GM18909 (cell line): ENCODE measurements at regions not wholly inside any gene's neighbourhood (a gene's known extent, or its start where the extent isn't known, plus 50 kb on each side); places are given as distances from the start of the nearest gene placed in this dataset.

Source experiments
- ATAC-seq: cut with Tn5 transposase; IDR thresholded peaks from one replicate; pipeline ENCODE4 v1.9.1; 2021; ENCODE audit warnings: mild to moderate bottlenecking; ENCODE audit not compliant: unreplicated experiment, poor library complexity

- ATAC-seq: no peak
Observed at GRCh38 chr5:93188876-93189485, 392.0 kb downstream of the NR2F1-AS1 start.

GRCh38 chr5:93186076-93186682 lies 394.8 kb downstream of the NR2F1-AS1 start:
- no peak for ATAC-seq

GRCh38 chr5:93184041-93184440 lies 397.0 kb downstream of the NR2F1-AS1 start:
- ATAC-seq: no peak

- ATAC-seq: no peak
Observed at GRCh38 chr5:93179466-93179865, 401.6 kb downstream of the NR2F1-AS1 start.

GRCh38 chr5:93174930-93175329 lies 406.1 kb downstream of the NR2F1-AS1 start:
- ATAC-seq: no peak

GRCh38 chr5:93165559-93165958 lies 415.5 kb downstream of the NR2F1-AS1 start:
- ATAC-seq: no peak

GRCh38 chr5:93164690-93165089 lies 416.3 kb downstream of the NR2F1-AS1 start:
- no peak for ATAC-seq

- ATAC-seq: no peak
Observed at GRCh38 chr5:93163010-93163663, 417.9 kb downstream of the NR2F1-AS1 start.

- no peak for ATAC-seq
Observed at GRCh38 chr5:93161661-93162654, 419.1 kb downstream of the NR2F1-AS1 start.

GRCh38 chr5:93158841-93159240 lies 422.2 kb downstream of the NR2F1-AS1 start:
- ATAC-seq: no peak

- ATAC-seq: no peak
Observed at GRCh38 chr5:93156566-93156965, 424.5 kb downstream of the NR2F1-AS1 start.

- ATAC-seq: no peak
Observed at GRCh38 chr5:93154535-93154934, 426.5 kb downstream of the NR2F1-AS1 start.

- ATAC-seq: no peak
Observed at GRCh38 chr5:93153461-93153860, 427.6 kb downstream of the NR2F1-AS1 start.

- ATAC-seq: no peak
Observed at GRCh38 chr5:93151896-93152295, 429.1 kb downstream of the NR2F1-AS1 start.

GRCh38 chr5:93151121-93151520 lies 429.9 kb downstream of the NR2F1-AS1 start:
- no peak for ATAC-seq

- no peak for ATAC-seq
Observed at GRCh38 chr5:93150311-93151012, 430.6 kb downstream of the NR2F1-AS1 start.

GRCh38 chr5:93145767-93146166 lies 435.3 kb downstream of the NR2F1-AS1 start:
- ATAC-seq: no peak

- no peak for ATAC-seq
Observed at GRCh38 chr5:93145019-93145418, 436.0 kb downstream of the NR2F1-AS1 start.

GRCh38 chr5:93141969-93142368 lies 439.1 kb downstream of the NR2F1-AS1 start:
- no peak for ATAC-seq
